ENCODE measurements at regions not wholly inside any gene's neighbourhood (a gene's known extent, or its start where the extent isn't known, plus 50 kb on each side); places are given as distances from the start of the nearest gene placed in this dataset.

DNA sequence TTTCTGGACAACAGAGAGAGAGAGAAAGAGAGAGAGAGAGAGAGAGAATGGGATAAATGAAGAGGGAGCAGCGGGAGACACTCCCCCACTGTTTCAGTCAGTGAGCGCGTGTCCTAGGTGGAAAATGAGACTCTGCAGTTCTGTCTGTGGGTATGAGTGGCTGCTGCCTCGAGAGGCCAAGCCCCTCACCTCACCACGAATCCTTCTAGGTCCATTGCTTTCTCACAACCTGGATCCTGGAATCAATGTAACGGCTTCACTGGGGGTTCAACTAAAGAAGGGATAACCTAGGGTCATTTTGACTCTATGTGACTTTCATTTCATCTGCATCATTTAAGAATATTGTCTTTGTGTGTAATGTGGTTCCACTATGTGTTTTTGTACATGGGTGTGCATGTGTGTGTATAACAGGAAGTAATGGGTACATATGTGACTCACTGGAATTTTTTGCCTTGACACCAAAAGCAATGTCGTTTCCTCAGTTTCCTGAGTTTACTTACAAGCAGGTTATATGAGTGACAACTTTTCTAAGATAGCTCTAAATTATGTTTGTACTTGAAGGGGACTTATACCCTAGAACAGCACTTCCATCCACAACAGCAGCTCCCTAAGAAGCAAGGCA is 221.4 kb upstream of the TRIB2 start:
- no peak for DNase-seq (ENCODE audit: low spot score)
- Mint-ChIP-seq H3K27me3 (ENCODE audit: low read depth) (no peaks in the 10 kb centered on the region), H3K4me1 (ENCODE audit: low read depth) (peaks cover 59% of the 10 kb centered on the region), H3K27ac (peak overlapping the region; percentile 41), H3K4me3 (ENCODE audit: low read depth) (no peak overlapping the region), H3K9me3 (peaks cover 9% of the 10 kb centered on the region), H3K36me3 (ENCODE audit: low read depth) (peaks cover 9% of the 10 kb centered on the region)
- intact Hi-C loops (cut with micrococcal nuclease) = no loop called here

DNA sequence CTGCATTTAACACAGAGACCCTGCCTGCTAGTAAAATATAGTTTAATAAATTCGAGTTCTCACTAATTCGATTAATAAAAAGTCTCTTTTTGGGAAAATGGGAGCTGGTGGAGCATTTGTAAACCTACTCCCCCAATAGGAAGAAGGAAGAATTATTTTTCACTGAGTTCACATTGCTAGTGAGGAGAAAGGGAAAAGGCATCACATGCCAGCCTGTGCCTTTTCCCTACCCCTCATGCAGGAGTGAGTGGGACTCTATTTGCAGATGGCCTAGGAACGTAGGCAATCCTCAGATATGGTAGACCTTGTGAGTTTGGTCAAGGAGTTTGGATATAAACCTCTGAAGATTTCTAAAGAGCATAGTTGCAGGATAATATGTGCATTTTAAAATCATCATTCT is 218.4 kb upstream of the TRIB2 start:
- Mint-ChIP-seq H3K36me3 (ENCODE audit: low read depth) (peaks cover 9% of the 10 kb centered on the region), H3K27ac (no peak overlapping the region), H3K4me3 (ENCODE audit: low read depth) (no peak overlapping the region), H3K27me3 (ENCODE audit: low read depth) (no peaks in the 10 kb centered on the region), H3K9me3 (peaks cover 9% of the 10 kb centered on the region), H3K4me1 (ENCODE audit: low read depth) (peaks cover 75% of the 10 kb centered on the region)
- intact Hi-C loops (cut with micrococcal nuclease) = no loop called here
- no peak for DNase-seq (ENCODE audit: low spot score)

DNA sequence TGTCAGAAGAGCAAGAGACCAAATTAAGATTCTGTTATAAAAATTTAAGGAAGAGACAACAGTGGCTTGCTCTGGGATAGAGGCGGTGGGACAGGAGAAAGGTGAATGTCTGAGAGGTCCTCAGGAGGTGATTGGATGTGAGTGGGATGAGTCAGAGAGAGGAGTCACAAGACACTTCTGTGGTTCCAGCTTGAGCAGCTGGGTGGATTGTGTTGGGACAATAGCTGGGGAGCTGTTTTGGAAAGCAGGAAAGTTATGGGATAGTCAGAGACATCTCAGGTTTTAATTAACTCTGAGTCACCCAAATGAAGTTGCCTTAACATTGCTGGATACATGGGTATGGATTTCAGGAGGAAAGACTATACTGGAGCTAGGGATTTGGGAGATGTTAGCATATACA is 218.0 kb upstream of the TRIB2 start:
- Mint-ChIP-seq H3K27me3 (ENCODE audit: low read depth) (no peaks in the 10 kb centered on the region), H3K9me3 (peaks cover 9% of the 10 kb centered on the region), H3K4me3 (ENCODE audit: low read depth) (no peak overlapping the region), H3K27ac (peak overlapping the region; percentile 6), H3K36me3 (ENCODE audit: low read depth) (peaks cover 9% of the 10 kb centered on the region), H3K4me1 (ENCODE audit: low read depth) (peaks cover 79% of the 10 kb centered on the region)
- intact Hi-C loops (cut with micrococcal nuclease) = no loop called here
- no peak for DNase-seq (ENCODE audit: low spot score)

DNA sequence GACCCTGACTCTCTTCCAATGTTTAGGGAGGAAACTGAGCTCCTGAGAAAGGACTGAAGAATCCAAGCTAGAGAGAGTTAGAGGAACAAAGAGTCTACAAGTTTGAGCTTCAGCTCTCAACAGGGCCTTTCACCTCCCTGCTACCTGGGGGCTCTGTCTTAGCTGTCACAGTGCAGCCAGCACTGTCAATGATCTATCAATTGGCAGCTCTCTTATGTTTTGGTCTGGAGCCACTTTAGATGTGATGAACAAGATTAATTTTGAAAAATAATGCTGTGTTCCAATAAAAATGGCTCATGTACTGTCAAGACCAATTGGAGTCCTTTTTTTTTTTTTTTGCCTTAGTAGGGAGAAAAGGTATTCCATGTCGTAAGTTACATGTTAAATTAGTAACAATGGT is 215.8 kb upstream of the TRIB2 start:
- no peak for DNase-seq (ENCODE audit: low spot score)
- Mint-ChIP-seq H3K4me1 (ENCODE audit: low read depth) (peaks cover 88% of the 10 kb centered on the region), H3K27me3 (ENCODE audit: low read depth) (no peaks in the 10 kb centered on the region), H3K9me3 (peaks cover 10% of the 10 kb centered on the region), H3K36me3 (ENCODE audit: low read depth) (peaks cover 13% of the 10 kb centered on the region), H3K27ac (peak overlapping the region; percentile 76), H3K4me3 (ENCODE audit: low read depth) (no peak overlapping the region)
- intact Hi-C loops (cut with micrococcal nuclease) = loop anchor here (1.0 to 10.0 kb wide), 10 partner anchors 44 to 749 kb away; no protein-coding TSS in a partner anchor

DNA sequence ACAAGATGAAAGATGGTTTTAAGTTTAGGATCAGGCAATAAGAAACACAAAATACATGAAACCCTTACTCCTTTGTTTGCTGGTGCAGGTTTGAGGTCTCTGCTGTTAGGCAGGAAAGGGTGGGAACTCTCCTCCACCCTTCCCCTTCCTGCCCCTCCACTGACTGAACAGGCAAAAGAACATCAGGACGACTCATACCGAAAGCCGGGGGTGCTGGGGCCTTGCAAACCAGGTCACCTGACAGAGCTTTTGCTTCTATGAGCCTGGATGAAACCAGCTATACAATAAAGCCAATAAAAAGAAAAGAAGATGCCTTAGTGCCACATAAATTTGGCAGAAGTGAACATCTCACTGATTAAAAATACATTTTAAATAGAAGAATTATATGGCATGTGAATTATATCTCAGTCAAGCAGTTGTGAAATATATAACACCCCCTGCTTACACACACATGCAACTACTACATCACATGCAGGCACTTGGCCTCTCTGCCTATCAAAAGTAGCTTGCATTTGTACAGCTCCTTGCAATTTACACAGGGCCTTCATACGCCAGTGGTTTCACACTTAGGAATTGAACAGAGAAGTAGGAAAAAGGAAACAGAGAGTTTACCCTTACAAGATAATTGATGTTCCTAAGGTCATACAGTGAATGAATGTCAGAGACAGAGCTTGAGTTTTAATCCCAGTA is 215.1 kb upstream of the TRIB2 start:
- Mint-ChIP-seq H3K36me3 (ENCODE audit: low read depth) (peaks cover 6% of the 10 kb centered on the region), H3K4me3 (ENCODE audit: low read depth) (peak overlapping the region; percentile 34), H3K27me3 (ENCODE audit: low read depth) (no peaks in the 10 kb centered on the region), H3K27ac (peak overlapping the region; percentile 76), H3K4me1 (ENCODE audit: low read depth) (peaks cover 87% of the 10 kb centered on the region), H3K9me3 (peaks cover 3% of the 10 kb centered on the region)
- peak; percentile 82 for DNase-seq (ENCODE audit: low spot score)
- intact Hi-C loops (cut with micrococcal nuclease) = loop anchor here (1.0 to 10.0 kb wide), 11 partner anchors 13 to 749 kb away; no protein-coding TSS in a partner anchor

DNA sequence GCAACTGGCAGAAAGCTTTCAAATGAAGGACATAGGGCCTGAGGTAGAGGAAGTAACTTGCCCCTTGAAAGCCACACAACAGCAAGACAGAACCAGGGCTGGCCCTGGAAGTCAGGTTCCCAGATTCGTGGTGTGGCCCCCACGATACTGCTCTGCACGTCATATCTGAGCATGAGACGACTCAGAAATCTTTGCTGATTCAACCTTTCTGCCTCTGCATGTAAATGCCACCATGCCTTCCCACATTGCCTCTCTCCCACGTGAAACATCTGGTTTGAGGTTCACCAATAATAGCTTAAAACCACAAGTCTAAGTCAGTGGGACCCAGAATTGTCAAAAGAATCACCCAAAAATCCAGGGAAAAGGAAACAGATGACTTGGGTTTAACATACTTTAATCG is 214.0 kb upstream of the TRIB2 start:
- peak overlapping the region; percentile 75 for H3K27ac Mint-ChIP-seq
- peaks cover 92% of the 10 kb centered on the region for H3K4me1 Mint-ChIP-seq (ENCODE audit: low read depth)
- no peak for DNase-seq (ENCODE audit: low spot score)
- H3K36me3 Mint-ChIP-seq (ENCODE audit: low read depth) = peaks cover 6% of the 10 kb centered on the region
- intact Hi-C loops (cut with micrococcal nuclease) = loop anchor here (2.0 to 10.0 kb wide), 8 partner anchors 14 to 750 kb away; no protein-coding TSS in a partner anchor
- H3K9me3 Mint-ChIP-seq = peaks cover 3% of the 10 kb centered on the region
- H3K27me3 Mint-ChIP-seq (ENCODE audit: low read depth) = no peaks in the 10 kb centered on the region
- H3K4me3 Mint-ChIP-seq (ENCODE audit: low read depth) = peak overlapping the region; percentile 33

DNA sequence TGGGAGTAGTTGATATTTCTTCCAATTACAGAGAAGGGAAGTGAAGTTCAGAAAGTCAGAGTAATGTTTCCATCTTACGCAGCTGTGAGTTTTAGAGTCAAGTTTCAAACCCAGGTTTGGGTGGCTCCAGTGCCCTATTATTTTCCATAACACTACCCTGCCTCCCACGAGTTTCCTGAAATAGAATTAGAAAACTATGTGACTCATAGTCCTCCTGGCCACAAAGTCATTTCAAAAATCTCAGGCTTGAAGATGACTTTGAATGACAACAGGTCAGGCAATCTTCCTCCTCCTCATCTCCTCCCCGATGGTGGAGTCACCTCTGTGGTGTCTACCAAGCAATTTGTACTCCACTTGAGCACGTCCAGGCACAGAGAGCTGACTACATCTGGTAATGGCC is 212.3 kb upstream of the TRIB2 start:
- no peak for DNase-seq (ENCODE audit: low spot score)
- H3K36me3 Mint-ChIP-seq (ENCODE audit: low read depth) = peaks cover 11% of the 10 kb centered on the region
- peaks cover 94% of the 10 kb centered on the region for H3K4me1 Mint-ChIP-seq (ENCODE audit: low read depth)
- intact Hi-C loops (cut with micrococcal nuclease) = loop anchor here (1.0 to 10.0 kb wide), 12 partner anchors 10 to 752 kb away; partner anchors contain the start of gene TRIB2
- peak overlapping the region; percentile 43 for H3K27ac Mint-ChIP-seq
- peaks cover 10% of the 10 kb centered on the region for H3K9me3 Mint-ChIP-seq
- no peak overlapping the region for H3K4me3 Mint-ChIP-seq (ENCODE audit: low read depth)
- no peaks in the 10 kb centered on the region for H3K27me3 Mint-ChIP-seq (ENCODE audit: low read depth)

DNA sequence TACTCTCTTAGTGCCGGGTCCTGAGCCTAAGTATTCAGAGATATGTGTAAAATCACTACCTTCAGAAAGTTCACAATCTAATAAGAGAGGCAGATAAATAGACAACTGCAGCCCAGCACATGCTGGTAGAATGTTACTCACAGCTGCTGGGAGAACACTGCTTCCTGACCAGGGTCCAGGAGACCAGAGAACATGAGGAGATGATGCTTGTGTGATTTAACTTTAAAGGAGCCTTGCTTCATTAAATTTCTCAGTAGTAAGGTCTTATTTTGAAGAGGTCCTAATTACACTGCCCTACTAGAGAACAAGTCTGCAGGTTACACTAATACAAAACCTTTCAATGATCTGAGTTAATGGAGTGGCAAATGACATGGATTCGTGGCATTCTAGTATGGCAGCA is 209.9 kb upstream of the TRIB2 start:
- peaks cover 25% of the 10 kb centered on the region for H3K36me3 Mint-ChIP-seq (ENCODE audit: low read depth)
- H3K27ac Mint-ChIP-seq = no peak overlapping the region
- intact Hi-C loops (cut with micrococcal nuclease) = loop anchor here (2.0 to 10.0 kb wide), 3 partner anchors 212 to 458 kb away; no protein-coding TSS in a partner anchor
- H3K4me3 Mint-ChIP-seq (ENCODE audit: low read depth) = no peak overlapping the region
- H3K27me3 Mint-ChIP-seq (ENCODE audit: low read depth) = no peaks in the 10 kb centered on the region
- peaks cover 22% of the 10 kb centered on the region for H3K9me3 Mint-ChIP-seq
- DNase-seq (ENCODE audit: low spot score) = no peak
- H3K4me1 Mint-ChIP-seq (ENCODE audit: low read depth) = peaks cover 73% of the 10 kb centered on the region

DNA sequence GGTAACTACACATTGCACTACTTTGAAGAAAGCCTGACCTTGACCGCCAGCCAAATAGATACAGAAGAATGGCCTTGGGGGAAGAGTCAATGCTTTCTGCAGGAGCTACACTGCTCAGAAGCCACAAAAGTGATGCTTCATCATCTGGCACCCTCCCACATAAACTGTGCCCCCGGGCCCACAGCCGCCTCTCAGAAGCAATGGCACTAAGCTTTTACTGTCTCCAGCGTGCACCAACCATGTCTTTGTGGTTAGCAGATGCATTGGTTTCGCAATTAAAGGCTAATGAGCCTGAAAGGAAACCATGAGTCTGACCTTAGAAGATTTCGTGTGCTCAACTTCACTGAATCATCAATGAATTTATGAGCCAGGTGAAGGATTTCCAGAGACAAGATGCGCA is 209.4 kb upstream of the TRIB2 start:
- intact Hi-C loops (cut with micrococcal nuclease) = loop anchor here (2.0 to 10.0 kb wide), 3 partner anchors 212 to 458 kb away; no protein-coding TSS in a partner anchor
- peak; percentile 43 for DNase-seq (ENCODE audit: low spot score)
- Mint-ChIP-seq H3K4me3 (ENCODE audit: low read depth) (no peak overlapping the region), H3K27me3 (ENCODE audit: low read depth) (no peaks in the 10 kb centered on the region), H3K4me1 (ENCODE audit: low read depth) (peaks cover 71% of the 10 kb centered on the region), H3K36me3 (ENCODE audit: low read depth) (peaks cover 26% of the 10 kb centered on the region), H3K9me3 (peaks cover 23% of the 10 kb centered on the region), H3K27ac (peak overlapping the region; percentile 13)

DNA sequence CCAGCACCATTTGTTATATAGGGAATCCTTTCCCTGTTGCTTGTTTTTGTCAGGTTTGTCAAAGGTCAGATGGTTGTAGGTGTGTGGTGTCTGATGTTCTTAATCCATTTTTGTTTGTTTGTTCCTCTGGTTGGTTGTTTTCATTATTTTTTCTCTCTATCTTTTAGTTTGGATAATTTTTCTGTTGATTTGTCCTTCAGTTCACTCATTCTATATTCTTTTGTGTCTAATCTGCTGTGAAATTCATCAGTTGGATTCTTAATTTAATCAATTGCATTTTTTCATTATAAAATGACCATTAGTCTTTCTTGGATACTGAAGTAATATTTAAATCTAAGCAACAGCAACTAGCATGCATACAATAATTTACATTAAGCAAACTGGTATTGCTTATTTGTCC is 206.7 kb upstream of the TRIB2 start:
- Mint-ChIP-seq H3K9me3 (peaks cover 22% of the 10 kb centered on the region), H3K27me3 (ENCODE audit: low read depth) (no peaks in the 10 kb centered on the region), H3K27ac (no peak overlapping the region), H3K4me3 (ENCODE audit: low read depth) (no peak overlapping the region), H3K36me3 (ENCODE audit: low read depth) (peaks cover 25% of the 10 kb centered on the region), H3K4me1 (ENCODE audit: low read depth) (peaks cover 65% of the 10 kb centered on the region)
- intact Hi-C loops (cut with micrococcal nuclease) = no loop called here
- no peak for DNase-seq (ENCODE audit: low spot score)

DNA sequence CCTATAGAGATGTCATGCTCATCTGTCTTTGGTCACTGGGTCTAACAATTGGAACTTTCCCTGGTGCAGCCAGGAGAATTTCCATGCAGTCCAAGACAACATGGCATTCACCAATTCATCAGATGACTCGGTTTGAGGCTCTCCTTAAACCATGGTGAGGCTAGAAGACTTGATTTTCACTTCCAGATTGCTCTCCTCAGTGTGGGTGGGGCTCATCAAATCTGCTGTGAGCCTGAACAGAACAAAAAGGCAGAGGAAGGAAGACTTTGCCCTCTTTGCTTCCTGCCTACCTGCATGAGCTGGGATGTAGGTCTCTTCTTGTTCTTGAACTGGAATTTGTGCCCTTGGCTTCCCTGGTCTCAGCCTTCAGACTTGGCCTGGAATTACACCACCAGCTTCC is 203.4 kb upstream of the TRIB2 start:
- H3K9me3 Mint-ChIP-seq = peaks cover 33% of the 10 kb centered on the region
- intact Hi-C loops (cut with micrococcal nuclease) = no loop called here
- no peaks in the 10 kb centered on the region for H3K27me3 Mint-ChIP-seq (ENCODE audit: low read depth)
- peaks cover 54% of the 10 kb centered on the region for H3K4me1 Mint-ChIP-seq (ENCODE audit: low read depth)
- no peak for DNase-seq (ENCODE audit: low spot score)
- H3K27ac Mint-ChIP-seq = no peak overlapping the region
- H3K4me3 Mint-ChIP-seq (ENCODE audit: low read depth) = no peak overlapping the region
- H3K36me3 Mint-ChIP-seq (ENCODE audit: low read depth) = peaks cover 31% of the 10 kb centered on the region

DNA sequence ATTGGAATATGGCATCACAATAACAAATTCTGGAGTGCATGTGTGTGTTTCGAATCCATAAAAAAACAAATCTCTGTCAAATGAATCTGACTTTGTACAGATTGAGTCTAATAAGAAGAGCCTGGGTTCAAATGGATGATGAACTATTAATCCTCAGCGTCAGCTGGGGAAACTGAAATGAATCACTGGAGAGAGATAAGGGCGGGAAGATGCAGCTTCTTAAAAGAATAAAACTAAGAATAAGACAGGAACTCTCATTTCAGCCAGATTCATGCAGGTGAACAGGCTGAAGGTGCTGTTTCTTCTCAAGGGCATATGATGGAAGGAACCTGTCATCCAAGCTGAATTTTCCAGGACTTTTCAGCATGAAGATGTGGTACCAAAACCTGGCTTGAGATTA is 202.6 kb upstream of the TRIB2 start:
- no peaks in the 10 kb centered on the region for H3K27me3 Mint-ChIP-seq (ENCODE audit: low read depth)
- intact Hi-C loops (cut with micrococcal nuclease) = loop anchor here (1.0 to 2.0 kb wide), 2 partner anchors 10 to 41 kb away; no protein-coding TSS in a partner anchor
- peaks cover 52% of the 10 kb centered on the region for H3K4me1 Mint-ChIP-seq (ENCODE audit: low read depth)
- H3K9me3 Mint-ChIP-seq = peaks cover 29% of the 10 kb centered on the region
- H3K27ac Mint-ChIP-seq = peak overlapping the region; percentile 77
- peaks cover 28% of the 10 kb centered on the region for H3K36me3 Mint-ChIP-seq (ENCODE audit: low read depth)
- DNase-seq (ENCODE audit: low spot score) = no peak
- peak overlapping the region; percentile 40 for H3K4me3 Mint-ChIP-seq (ENCODE audit: low read depth)

All from activated T-helper 2 cell treated with anti-CD3 and anti-CD28 coated beads, Interferon-gamma antibody, Interleukin-2, Interleukin-4, amounts not matched to agents 10 μg/mL and 5 μg/mL and 100 μg/mL, durations not matched to agents 14 hours and 24 hours and 36 hours (primary cell).